Stimulated activated CD8-positive, alpha-beta memory T cell treated with anti-CD3 and anti-CD28 coated beads, Interleukin-4, amount 100 ng/mL, for 1 hour (primary cell): ENCODE measurements at regions not wholly inside any gene's neighbourhood (a gene's known extent, or its start where the extent isn't known, plus 50 kb on each side); places are given as distances from the start of the nearest gene placed in this dataset.
"Not testable (repeated sequence)": the region's sequence is repeated elsewhere in the genome, so short reads cannot be mapped to it uniquely, and the experiment has no call there.

Experiments
- DNase-seq, 2 donors: peaks; one replicate each; pipeline ENCODE4 v3.0.0-alpha.2; 2020; ENCODE audit warnings: low read depth in 2 of 2, low spot score in 1 of 2

DNA sequence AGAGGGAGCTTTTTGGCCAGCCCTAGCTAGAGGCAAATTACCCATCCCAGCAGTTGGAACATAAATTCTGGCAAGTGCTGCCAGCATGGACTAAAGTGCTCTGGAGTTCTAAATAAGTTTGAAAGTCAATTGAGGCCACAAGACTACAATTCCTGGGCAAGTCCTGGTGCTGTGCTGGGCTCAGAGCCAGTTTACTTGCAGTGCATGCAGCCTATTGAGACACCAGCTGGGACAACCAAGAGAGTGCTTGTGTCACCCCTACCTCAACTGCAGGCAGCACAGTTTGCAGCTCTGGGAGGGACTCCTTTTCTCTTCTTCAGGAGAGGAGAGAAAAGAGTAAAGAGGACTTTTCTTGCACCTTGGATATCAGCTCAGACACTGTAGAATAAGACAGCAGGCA, 277.2 kb upstream of the TMEFF2 start:
- DNase-seq, result no peak

DNA sequence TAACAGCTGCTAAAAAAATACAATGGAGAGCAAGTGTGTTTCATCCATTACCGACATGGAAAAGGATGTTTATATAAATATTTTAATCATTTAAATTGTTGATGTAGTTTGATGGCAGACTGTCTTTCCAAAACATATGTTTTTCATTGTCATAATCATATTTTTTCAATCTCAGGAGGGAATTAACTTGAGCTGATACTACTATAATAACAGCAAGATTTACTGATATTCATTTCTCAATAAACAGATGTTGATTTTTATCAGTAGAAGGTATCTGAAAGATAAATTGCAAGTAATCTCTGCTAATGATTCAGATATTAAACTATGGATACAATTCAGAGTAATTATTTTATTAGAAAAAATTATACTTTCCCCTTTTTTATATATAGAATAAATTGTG, 274.9 kb upstream of the TMEFF2 start:
- no peak for DNase-seq

DNA sequence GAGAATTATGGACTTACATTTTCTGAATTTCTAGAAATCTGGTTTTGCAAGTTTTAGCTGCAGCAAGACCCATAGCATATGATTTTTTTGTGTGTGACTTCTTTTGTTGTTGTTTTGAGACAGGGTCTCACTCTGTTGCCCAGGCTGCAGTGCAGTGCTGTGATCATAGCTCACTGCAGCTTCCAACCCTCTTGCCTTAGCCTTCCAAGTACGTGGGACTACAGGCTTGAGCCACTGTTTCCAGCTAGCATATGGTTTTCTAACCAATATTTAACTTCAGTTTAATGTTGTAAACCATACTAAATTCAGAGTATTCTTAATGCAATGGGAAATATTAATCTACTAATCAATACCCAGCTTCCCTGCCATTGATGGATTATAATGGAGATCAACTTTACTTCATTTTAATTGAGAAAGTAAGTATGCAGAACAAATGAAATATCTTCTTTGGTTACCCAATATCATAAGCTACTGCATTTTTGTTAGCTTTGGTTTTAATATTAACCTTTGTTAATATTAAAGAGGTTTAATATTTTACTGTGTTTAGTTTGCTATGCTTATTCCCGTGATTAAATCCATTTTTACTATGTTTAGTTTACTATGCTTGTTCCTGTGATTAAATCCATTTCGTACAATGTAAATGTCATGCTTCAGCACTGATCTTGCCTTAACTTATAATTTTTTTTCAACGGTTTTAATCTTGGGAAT, 273.4 kb upstream of the TMEFF2 start:
- DNase-seq, result no peak

DNA sequence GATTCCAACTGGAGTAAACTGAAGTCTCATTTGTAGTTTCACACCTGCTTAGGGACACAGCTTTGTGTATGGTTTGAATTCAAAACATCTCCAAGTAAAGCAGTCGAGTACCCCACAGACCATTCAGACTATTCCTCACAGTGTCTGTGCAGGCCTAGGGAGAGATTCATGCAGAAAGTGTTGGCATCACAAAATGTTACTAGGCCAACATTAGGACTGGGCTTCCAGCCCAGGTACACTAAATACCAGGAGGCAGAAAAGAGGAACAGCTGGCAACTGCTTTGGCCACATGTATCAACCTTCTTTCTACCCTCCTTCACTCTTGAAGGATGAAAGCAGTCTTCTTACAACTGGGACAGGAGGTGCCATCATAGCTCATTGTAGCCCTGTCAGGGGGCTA, 270.4 kb upstream of the TMEFF2 start:
- DNase-seq, result no peak

DNA sequence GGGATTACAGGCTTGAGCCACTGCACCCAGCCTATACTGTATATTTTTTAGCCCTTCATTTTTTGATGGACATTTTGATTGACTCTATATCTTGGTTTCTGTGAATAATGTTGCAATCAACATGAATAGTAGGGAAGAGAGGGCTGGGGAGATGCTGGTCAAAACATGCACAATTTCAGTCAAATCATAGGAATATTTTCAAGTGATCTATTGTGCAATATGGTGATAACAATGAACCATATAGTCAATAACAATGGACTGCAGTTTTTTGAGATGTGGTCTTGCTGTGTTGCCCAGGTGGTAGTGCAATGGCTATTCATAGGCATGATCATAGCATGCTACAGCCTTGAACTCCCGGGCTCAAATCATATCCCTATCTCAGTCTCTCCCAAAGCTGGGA, 264.7 kb upstream of the TMEFF2 start:
- no peak for DNase-seq

DNA sequence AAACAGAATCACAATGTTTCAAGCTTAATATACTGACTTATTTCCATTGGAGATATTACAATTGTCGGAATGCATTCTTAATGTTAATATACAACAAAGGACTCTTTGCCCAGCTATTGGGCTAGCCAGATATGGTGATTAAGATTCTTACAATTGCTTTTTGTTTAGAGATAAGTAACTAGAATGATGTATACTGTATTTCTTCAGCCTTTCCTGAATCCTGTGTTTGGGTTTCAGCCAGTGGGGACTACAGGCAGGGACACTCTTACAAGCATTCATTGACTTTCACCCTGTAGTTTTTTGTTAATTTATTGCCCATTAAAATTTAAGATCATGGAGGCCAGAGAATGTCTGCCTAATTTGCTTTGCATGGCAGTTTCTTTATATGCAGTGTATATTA, 254.1 kb upstream of the TMEFF2 start:
- DNase-seq, result no peak

DNA sequence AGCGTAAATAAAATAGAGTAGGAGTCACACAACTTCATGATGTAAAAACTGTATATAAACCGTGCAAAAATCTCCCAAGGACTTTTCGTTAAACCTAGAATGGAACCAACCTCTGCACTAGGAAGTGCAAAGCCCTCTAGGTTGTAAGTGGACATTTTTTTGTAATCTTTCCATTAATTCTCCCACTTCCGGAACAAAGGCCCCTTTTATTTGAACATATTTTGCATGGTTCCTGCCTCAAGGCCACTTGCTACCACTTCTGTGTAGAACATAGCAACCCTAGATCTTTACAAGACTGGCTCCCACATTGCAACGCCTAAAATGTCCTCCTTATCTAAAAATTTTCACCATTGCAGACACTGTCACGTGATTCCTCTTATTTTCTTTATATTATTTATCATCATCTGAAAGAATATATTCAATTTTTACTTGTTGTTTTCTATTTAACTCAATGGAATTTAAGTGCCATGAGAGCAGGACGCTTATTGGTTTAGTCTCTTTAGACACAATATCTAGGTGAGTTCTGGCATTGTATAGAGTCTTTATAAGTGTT, 249.6 kb upstream of the TMEFF2 start:
- no peak for DNase-seq

DNA sequence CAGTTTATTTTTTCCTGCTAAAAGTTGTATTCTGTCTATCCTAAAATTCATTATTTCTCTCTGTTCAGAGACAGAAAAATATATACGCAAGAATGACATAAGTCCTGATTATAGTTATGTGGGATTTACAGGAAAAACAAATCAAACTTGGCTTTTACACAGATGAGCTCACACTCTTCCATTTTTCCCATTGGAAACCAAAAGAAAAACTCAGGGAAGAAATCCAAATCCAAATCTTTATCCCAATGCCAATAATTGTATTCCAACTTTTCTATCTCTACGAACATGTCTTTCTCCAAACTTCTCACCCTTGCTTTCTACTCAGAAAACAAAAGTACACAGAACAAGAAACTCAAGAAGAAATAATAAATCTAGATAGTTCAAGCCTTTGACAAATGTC, 249.1 kb upstream of the TMEFF2 start:
- no peak for DNase-seq

DNA sequence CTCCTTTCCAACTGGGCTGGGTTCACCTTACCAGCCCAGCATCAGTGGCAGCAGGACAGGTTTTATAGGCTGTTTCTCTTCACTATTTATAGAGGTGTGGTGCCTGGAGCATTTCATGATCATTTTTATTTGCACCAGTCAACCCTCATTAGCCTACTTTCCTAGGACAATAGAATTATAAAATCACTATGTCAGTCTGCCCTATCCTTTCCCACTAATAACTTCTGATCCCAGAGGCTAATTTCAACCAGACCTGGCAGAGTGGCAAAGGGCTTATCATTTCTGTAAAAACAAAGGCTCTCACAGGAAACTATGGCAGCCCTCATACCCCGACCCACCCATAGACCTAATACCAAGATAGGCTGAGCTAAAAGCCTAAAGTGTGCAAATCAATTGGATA, 243.5 kb upstream of the TMEFF2 start:
- DNase-seq, result no peak

DNA sequence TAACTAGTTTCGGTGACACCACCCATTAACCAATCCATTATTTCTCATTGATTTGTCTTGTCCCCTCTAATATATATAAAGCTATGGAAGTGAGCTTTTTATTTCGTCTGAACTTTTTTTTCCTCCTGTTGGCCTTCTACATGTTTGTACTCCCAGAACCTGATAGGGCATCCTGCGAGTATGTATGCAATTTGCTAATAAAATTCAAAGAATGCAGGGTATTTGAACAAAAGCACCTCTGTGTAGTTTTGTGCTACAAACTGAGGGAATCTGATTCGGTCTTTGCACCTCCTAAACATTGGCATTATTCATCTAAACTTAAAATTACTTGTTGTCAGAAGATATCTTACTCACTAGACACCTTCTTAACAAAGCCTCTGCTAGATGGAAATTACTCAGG, 242.9 kb upstream of the TMEFF2 start:
- DNase-seq, result no peak

DNA sequence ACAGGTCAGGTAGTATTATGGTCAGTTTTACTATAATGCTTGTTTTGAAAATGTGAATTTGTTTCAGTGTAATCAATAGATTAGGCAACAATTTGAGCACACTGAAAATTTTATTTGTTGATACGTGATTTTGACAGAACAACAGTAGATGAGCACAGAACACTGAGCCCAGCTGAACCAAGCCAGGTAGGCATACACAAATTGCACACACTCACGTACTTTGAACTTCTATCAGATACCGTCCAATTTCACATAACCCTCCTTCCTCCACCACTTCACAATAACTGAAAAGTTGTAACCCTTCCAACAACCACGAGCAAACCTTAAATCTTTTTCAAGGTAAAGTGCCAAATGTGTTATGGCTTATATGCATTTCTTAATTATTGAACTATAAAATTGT, 229.5 kb upstream of the TMEFF2 start:
- no peak for DNase-seq

DNA sequence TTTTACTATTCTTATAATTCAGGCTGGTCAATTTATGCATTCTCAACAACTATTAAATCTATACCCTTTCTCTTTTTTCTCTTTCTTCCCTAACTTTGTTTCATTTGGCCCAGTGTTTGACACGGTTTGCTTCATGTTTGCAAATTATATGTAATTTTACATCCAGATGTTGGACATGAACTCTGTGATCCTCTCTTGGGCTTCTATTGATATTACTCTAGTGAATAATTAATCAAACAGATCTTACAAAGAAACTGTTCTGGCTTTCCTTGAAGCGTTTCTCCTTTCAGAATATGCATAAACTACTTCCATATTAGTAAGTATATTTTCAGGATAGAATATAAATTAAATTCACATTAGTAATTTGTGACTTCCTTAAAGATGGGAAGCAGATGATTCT, 225.1 kb upstream of the TMEFF2 start:
- DNase-seq, result no peak

DNA sequence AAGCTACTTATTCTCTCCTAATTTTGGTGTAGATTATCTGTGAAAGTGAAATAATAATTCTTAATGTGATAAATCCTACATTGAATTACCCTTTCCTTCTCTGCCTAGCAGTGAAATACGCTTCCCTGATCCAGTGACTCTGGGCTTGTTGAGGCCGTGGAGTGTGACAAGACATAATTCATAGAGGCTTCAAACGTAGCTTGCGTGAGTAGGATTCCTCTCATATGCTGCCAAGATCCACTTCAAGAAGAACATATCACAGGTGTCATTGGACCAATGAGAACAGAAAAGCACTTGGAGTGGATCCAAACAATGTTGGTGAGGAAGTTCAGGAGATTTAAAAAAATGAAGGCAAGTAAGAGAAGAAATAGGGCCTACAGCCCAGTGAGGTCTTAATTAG, 221.3 kb upstream of the TMEFF2 start:
- no peak for DNase-seq

DNA sequence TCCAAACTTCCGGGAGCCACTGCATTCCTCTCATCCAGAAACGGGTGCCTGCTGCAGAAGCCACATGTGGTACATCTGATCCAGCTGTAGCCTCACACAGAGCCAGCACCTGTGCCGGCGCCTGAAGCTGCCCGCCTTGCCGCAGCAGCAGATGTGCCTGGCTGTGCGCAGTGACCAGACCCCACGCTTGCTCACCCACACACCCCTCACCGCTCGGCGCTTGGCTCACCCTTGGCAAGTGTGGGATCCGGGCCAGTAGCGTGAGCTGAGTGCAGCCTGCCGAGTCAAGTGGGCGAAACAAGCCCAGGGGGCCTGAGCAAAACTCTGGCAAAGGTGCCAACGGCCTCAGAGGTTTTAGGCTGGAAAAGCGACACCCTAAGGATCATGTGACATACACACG, 220.1 kb upstream of the TMEFF2 start:
- DNase-seq, result no peak

DNA sequence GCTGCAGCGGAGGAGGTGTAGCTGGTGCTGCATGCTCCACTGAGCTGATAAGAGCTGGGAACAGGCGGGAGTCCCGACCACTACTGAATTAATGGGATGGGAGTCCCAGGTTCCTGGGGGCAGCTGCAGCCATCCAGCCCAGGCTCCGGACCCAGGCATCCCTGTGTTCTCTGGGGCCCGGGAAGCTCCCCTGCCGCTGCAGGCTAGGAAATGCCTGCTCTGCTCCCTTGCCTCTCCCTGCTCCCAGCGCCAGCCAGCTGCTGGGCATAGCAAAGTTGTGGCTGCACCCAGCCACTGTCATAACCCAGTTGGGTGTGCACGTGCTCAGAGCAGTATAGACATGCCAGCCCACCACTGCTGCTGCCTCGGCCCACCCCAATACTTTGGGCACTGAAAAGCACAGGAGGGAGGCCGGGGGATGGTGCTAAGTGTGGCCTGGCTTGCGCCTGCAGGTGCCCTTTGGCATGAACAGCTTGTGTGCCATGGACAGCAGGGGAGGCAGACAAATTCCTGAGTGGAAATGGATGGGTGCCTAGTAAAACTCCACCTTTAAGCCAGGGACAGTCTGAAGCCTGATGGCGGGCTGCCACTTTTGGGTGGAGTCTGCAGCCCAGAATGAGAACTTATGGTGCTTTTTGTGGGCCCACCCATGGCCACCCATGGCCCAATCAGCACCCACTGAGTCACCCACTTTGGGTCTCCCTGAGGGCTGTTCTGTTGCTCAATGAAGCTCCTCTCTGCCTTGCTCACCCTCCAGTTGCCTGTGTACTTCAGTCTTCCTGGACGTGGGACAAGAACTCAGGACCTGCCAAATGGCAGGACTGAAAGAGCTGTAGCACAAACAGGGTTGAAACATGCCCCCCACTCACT, 219.3 kb upstream of the TMEFF2 start:
- DNase-seq, result no peak

DNA sequence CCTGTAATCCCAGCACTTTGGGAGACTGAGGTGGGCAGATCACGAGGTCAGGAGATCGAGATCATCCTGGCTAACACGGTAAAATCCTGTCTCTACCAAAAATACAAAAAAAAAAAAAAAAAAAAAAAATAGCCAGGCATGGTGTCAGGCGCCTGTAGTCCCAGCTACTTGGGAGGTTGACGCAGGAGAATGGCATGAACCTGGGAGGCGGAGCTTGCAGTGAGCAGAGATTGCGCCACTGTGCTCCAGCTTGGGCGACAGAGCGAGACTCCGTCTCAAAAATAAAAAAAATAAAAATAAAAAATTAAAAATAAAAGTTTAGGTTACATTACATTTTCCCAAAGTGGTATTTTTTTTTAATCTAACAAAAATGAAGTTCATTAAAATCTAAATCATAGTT, 218.1 kb upstream of the TMEFF2 start:
- not testable (repeated sequence) for DNase-seq

DNA sequence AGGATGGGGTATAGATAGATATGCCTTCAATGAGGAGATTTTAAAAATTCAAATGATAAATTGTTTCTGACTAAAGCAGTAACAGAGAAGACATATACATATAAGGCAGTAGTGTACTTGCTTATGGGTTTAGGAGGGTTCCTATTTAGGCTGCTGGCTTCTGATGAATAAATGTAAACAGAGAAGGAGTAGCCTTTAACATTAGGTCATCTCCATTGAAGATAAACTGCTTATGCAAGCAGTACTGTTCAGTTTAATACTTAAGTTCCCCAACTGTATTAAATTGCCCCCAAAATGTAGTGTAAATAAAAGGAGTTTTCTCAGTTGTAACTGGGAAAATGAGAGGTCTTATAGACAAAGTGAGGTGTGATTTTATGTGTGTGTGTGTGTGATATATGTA, 217.7 kb upstream of the TMEFF2 start:
- no peak for DNase-seq

DNA sequence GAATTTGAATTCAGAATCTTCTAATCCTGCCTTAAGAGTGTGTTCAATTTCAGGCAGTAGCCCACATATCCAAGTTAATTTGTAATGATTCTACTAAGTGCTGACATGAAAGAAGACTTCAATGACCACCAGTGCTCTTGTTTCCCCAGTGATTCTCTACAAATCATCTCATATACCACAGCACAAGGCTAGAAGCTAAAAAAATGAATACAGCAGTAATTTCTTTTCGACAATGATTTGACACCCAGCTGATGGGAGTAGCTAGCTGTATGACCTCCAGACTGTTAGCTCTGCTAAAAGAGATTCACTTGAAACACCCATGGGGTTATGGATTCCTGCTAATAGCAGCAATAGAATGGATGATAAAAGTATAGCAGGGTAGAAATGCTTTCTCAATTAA, 217.0 kb upstream of the TMEFF2 start:
- DNase-seq, result no peak

DNA sequence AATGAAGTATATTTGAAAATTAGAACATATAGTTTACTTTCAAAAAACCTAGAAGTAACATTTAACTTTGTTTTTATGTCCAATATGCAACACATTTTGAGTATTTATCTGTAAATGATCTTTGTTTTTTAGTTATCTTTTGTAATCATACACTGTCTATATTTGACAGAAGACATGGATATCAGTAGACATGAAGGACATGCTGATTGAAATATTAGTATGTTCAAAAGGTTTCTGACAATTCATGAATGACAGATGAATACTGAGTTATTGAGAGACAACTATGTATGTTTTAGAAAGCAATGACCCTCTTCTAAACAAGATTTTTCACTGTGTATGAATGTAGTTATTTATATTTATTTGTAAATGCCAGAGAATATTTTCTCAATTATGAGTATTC, 215.6 kb upstream of the TMEFF2 start:
- DNase-seq, result no peak

DNA sequence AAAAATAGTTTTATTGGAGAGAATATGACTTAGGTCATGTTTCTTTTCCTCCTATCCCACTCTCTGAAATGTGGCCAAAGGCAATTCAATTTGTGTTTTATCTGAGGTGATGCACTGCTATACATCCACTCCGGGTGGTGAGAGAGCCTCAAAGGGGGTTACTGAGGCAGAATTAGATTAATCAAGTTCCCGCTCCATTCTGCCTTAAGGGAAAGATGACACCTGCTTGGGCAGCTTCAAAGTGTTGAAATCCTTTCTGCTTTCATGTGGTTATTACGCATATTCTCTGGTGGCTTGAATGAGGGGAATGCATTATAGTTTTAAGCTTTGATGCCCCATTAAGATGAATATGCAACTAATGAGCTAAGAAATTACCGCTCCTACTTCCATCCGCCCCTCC, 213.0 kb upstream of the TMEFF2 start:
- no peak for DNase-seq

DNA sequence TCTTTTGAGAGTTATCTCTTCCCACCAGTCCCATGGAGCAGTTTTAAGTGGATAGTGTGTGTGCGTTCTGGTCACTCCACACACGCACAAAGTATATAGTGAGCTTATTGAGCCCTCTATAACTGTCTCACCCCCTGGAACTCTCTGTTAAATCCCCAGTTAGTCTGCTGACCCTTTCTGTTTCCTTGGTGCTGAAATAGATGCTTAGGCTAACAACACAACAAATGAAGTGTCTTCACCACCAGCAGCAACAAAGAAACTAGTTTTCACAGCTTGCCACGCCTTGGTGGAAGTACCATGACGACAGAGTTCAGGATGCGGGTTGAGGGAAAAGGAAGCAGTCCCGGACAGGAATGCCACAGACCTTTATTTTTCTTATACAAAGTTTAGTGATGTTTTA, 203.5 kb upstream of the TMEFF2 start:
- no peak for DNase-seq

DNA sequence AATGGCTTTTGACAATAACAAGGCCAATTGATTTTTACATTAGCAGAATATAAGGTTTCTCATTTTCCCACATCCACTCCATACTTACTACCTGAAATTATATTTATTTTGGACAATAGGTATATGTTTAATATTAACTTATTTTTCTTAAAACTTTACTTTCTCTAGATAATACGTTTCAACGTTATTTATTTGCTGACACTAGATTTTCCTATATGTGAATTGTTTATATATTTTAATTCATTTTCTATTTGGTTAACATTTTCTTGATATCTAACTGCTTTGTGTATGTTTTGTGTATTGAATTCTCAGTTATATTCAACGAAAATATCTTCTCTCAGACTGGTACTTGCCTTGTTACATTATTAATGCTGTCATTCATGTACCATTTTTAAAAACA, 199.9 kb upstream of the TMEFF2 start:
- DNase-seq, result no peak

DNA sequence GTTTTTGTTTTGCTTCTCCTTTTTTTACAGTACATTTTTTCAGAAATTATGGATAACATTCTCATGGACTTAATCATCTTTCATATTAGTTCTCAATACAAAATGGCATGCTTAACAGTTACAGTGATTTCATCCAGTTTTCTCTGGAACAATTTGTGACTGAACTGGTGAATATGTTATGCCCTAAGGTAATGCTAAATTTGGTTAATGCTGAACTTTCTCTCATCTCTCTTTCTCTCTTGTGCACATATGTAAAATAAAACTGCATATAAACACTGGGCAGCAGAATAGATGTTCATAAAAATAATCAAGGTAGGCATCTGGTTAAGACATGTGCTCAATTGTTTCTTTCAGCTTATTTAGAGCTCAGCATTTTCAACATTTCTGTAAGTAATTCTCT, 196.3 kb upstream of the TMEFF2 start:
- no peak for DNase-seq
